ENCODE measurements at regions not wholly inside any gene's neighbourhood (a gene's known extent, or its start where the extent isn't known, plus 50 kb on each side); places are given as distances from the start of the nearest gene placed in this dataset.

- Histone ChIP-seq H2AFZ (ENCODE audit: low read depth, low read length) (no peak overlapping the region), H3K9me3 (ENCODE audit: insufficient read depth, low read length, severe bottlenecking) (no peaks in the 10 kb centered on the region), H3K79me2 (ENCODE audit: insufficient read depth, low read length) (no peaks in the 10 kb centered on the region), H3K4me1 (ENCODE audit: insufficient read depth, low read length) (no peaks in the 10 kb centered on the region), H3K4me3 (ENCODE audit: low read depth in 1 of 2, low read length in 2 of 2) (no peak overlapping the region), H3K9ac (ENCODE audit: low read depth, low read length) (no peak overlapping the region), H3K4me2 (ENCODE audit: insufficient read depth, low read length) (no peak overlapping the region), H3K27ac (ENCODE audit: low read length) (no peak overlapping the region), H3K27me3 (ENCODE audit: insufficient read depth, low read length, poor library complexity) (peaks cover 3% of the 10 kb centered on the region), H3K36me3 (ENCODE audit: insufficient read depth, low read length) (no peaks in the 10 kb centered on the region), H4K20me1 (ENCODE audit: insufficient read depth, low read length) (no peaks in the 10 kb centered on the region)
- ATAC-seq (ENCODE audit: insufficient read depth, low read depth) = no peak
- TF ChIP-seq EZH2 (IDR thresholded peaks at IDR 0.05; ENCODE audit: borderline replicate concordance, low read depth, low read length, severe bottlenecking) = no peak
- TF ChIP-seq CTCF (IDR thresholded peaks at IDR 0.05; ENCODE audit: borderline replicate concordance, extremely low read depth, low read length, poor library complexity, severe bottlenecking) = no peak
- DNase-seq = no peak
Measured at GRCh38 chr2:66121946-66122345, 313.0 kb upstream of the MEIS1 start.

GRCh38 chr2:66113988-66114625 is 320.8 kb upstream of the MEIS1 start:
- no peak overlapping the region for H3K27ac ChIP-seq (ENCODE audit: low read length)
- no peak for TF ChIP-seq CTCF (IDR thresholded peaks at IDR 0.05; ENCODE audit: borderline replicate concordance, extremely low read depth, low read length, poor library complexity, severe bottlenecking)
- no peak for TF ChIP-seq EZH2 (IDR thresholded peaks at IDR 0.05; ENCODE audit: borderline replicate concordance, low read depth, low read length, severe bottlenecking)
- H3K9ac ChIP-seq (ENCODE audit: low read depth, low read length) = no peak overlapping the region
- no peaks in the 10 kb centered on the region for H3K4me1 ChIP-seq (ENCODE audit: insufficient read depth, low read length)
- no peaks in the 10 kb centered on the region for H3K9me3 ChIP-seq (ENCODE audit: insufficient read depth, low read length, severe bottlenecking)
- H3K79me2 ChIP-seq (ENCODE audit: insufficient read depth, low read length) = no peaks in the 10 kb centered on the region
- no peaks in the 10 kb centered on the region for H3K27me3 ChIP-seq (ENCODE audit: insufficient read depth, low read length, poor library complexity)
- no peak overlapping the region for H3K4me2 ChIP-seq (ENCODE audit: insufficient read depth, low read length)
- ATAC-seq (ENCODE audit: insufficient read depth, low read depth) (no peak), DNase-seq (no peak)
- H3K36me3 ChIP-seq (ENCODE audit: insufficient read depth, low read length) = no peaks in the 10 kb centered on the region
- no peaks in the 10 kb centered on the region for H4K20me1 ChIP-seq (ENCODE audit: insufficient read depth, low read length)
- H3K4me3 ChIP-seq (ENCODE audit: low read depth in 1 of 2, low read length in 2 of 2) = no peak overlapping the region
- H2AFZ ChIP-seq (ENCODE audit: low read depth, low read length) = no peak overlapping the region

- no peak for DNase-seq
- H3K9ac ChIP-seq (ENCODE audit: low read depth, low read length) = no peak overlapping the region
- no peak for ATAC-seq (ENCODE audit: insufficient read depth, low read depth)
- no peak overlapping the region for H2AFZ ChIP-seq (ENCODE audit: low read depth, low read length)
- H3K36me3 ChIP-seq (ENCODE audit: insufficient read depth, low read length) = no peaks in the 10 kb centered on the region
- no peak overlapping the region for H3K27ac ChIP-seq (ENCODE audit: low read length)
- H3K27me3 ChIP-seq (ENCODE audit: insufficient read depth, low read length, poor library complexity) = no peaks in the 10 kb centered on the region
- TF ChIP-seq CTCF (IDR thresholded peaks at IDR 0.05; ENCODE audit: borderline replicate concordance, extremely low read depth, low read length, poor library complexity, severe bottlenecking) (no peak), EZH2 (IDR thresholded peaks at IDR 0.05; ENCODE audit: borderline replicate concordance, low read depth, low read length, severe bottlenecking) (no peak)
- H3K79me2 ChIP-seq (ENCODE audit: insufficient read depth, low read length) = no peaks in the 10 kb centered on the region
- H3K4me2 ChIP-seq (ENCODE audit: insufficient read depth, low read length) = no peak overlapping the region
- H3K9me3 ChIP-seq (ENCODE audit: insufficient read depth, low read length, severe bottlenecking) = no peaks in the 10 kb centered on the region
- no peaks in the 10 kb centered on the region for H3K4me1 ChIP-seq (ENCODE audit: insufficient read depth, low read length)
- no peak overlapping the region for H3K4me3 ChIP-seq (ENCODE audit: low read depth in 1 of 2, low read length in 2 of 2)
- no peaks in the 10 kb centered on the region for H4K20me1 ChIP-seq (ENCODE audit: insufficient read depth, low read length)
Measured at GRCh38 chr2:66111706-66112105, 323.2 kb upstream of the MEIS1 start.
